Lung microvascular endothelial cell (primary cell): ENCODE measurements at regions not wholly inside any gene's neighbourhood (a gene's known extent, or its start where the extent isn't known, plus 50 kb on each side); places are given as distances from the start of the nearest gene placed in this dataset.

Source experiments
- DNase-seq, 2 donors: peaks; one replicate each; pipeline versions ENCODE4 v3.0.0 to v3.0.0-alpha.2; 2010; ENCODE audit warnings: low read depth in 2 of 2

- DNase-seq, result peak in 1 of 2 donors; percentile 53
These were observed 792.0 kb downstream of the UQCRFS1 start for GRCh38 chr19:28420811-28421550.

- no peak for DNase-seq
These were observed 793.6 kb downstream of the UQCRFS1 start for GRCh38 chr19:28419312-28419711.

GRCh38 chr19:28417361-28417760 lies 795.6 kb downstream of the UQCRFS1 start:
- DNase-seq, result peak in 1 of 2 donors; percentile 23

- DNase-seq, result no peak
These were observed 796.7 kb downstream of the UQCRFS1 start for GRCh38 chr19:28416245-28416644.

GRCh38 chr19:28414748-28415147 lies 798.2 kb downstream of the UQCRFS1 start:
- DNase-seq, result no peak

GRCh38 chr19:28409859-28410258 lies 803.1 kb downstream of the UQCRFS1 start:
- DNase-seq, result no peak

- DNase-seq, result no peak
These were observed 806.0 kb downstream of the UQCRFS1 start for GRCh38 chr19:28406966-28407365.

- no peak for DNase-seq
These were observed 807.6 kb downstream of the UQCRFS1 start for GRCh38 chr19:28405346-28405742.

- no peak for DNase-seq
These were observed 808.5 kb downstream of the UQCRFS1 start for GRCh38 chr19:28404472-28404871.

GRCh38 chr19:28403690-28404089 lies 809.3 kb downstream of the UQCRFS1 start:
- peak in 1 of 2 donors; percentile 20 for DNase-seq

- DNase-seq, result no peak
These were observed 810.2 kb downstream of the UQCRFS1 start for GRCh38 chr19:28402701-28403290.

- no peak for DNase-seq
These were observed 811.1 kb downstream of the UQCRFS1 start for GRCh38 chr19:28401739-28402424.

- no peak for DNase-seq
These were observed 811.8 kb downstream of the UQCRFS1 start for GRCh38 chr19:28400953-28401671.

- no peak for DNase-seq
These were observed 813.8 kb downstream of the UQCRFS1 start for GRCh38 chr19:28399187-28399586.

GRCh38 chr19:28397800-28398199 lies 815.2 kb downstream of the UQCRFS1 start:
- no peak for DNase-seq

- DNase-seq, result no peak
These were observed 815.6 kb downstream of the UQCRFS1 start for GRCh38 chr19:28397306-28397705.

GRCh38 chr19:28396287-28396831 lies 816.6 kb downstream of the UQCRFS1 start:
- no peak for DNase-seq

- no peak for DNase-seq
These were observed 818.2 kb downstream of the UQCRFS1 start for GRCh38 chr19:28394725-28395124.

GRCh38 chr19:28393574-28394336 lies 819.2 kb downstream of the UQCRFS1 start:
- peak in 1 of 2 donors; percentile 56 for DNase-seq

- DNase-seq, result no peak
These were observed 824.0 kb downstream of the UQCRFS1 start for GRCh38 chr19:28388988-28389387.

- DNase-seq, result no peak
These were observed 825.4 kb downstream of the UQCRFS1 start for GRCh38 chr19:28387507-28387906.
